H54 (cell line): ENCODE measurements at regions not wholly inside any gene's neighbourhood (a gene's known extent, or its start where the extent isn't known, plus 50 kb on each side); places are given as distances from the start of the nearest gene placed in this dataset.
"Not testable (repeated sequence)": the region's sequence is repeated elsewhere in the genome, so short reads cannot be mapped to it uniquely, and the experiment has no call there.

Source experiments
- DNase-seq: peaks from one replicate; pipeline ENCODE4 v3.0.0; 2011; ENCODE audit warnings: low spot score, mixed read lengths; ENCODE audit not compliant: insufficient read length
- FAIRE-seq: peaks from 3 replicates; lab custom pipeline; 2011; peaks lifted over from hg19 to GRCh38; lab: Jason Lieb, UNC
- POLR2A ChIP-seq: IDR thresholded peaks from 2 replicates; pipeline ENCODE4 v1.6.1; 2011; ENCODE audit warnings: low read depth, mild to moderate bottlenecking, low read length

GRCh38 chrX:84747516-84747915 lies 245.3 kb upstream of the HDX start:
- TF ChIP-seq POLR2A: no peak
- FAIRE-seq (no peak), DNase-seq (no peak)

- DNase-seq (no peak), FAIRE-seq (no peak)
- TF ChIP-seq POLR2A: no peak
Observed at GRCh38 chrX:84748965-84749656, 246.9 kb upstream of the HDX start.

- FAIRE-seq: no peak
- no peak for DNase-seq
Observed at GRCh38 chrX:84760560-84760959, 243.1 kb upstream of the APOOL start.

GRCh38 chrX:84796321-84796720 lies 207.4 kb upstream of the APOOL start:
- DNase-seq (no peak), FAIRE-seq (no peak)
- TF ChIP-seq POLR2A: no peak

More at GRCh38 chrX:84760560-84760959, 243.1 kb upstream of the APOOL start:
- TF ChIP-seq POLR2A: no peak

GRCh38 chrX:84830836-84831235 lies 172.8 kb upstream of the APOOL start:
- no peak for FAIRE-seq
- DNase-seq: no peak
- TF ChIP-seq POLR2A: no peak

GRCh38 chrX:84846541-84846940 lies 157.1 kb upstream of the APOOL start:
- not testable (repeated sequence) for FAIRE-seq, DNase-seq

- DNase-seq, FAIRE-seq: not testable (repeated sequence)
Observed at GRCh38 chrX:84851183-84851582, 152.5 kb upstream of the APOOL start.

GRCh38 chrX:84856791-84857190 lies 146.9 kb upstream of the APOOL start:
- DNase-seq, FAIRE-seq: not testable (repeated sequence)

GRCh38 chrX:84858771-84859170 lies 144.9 kb upstream of the APOOL start:
- FAIRE-seq: not testable (repeated sequence)

GRCh38 chrX:84865113-84865512 lies 138.6 kb upstream of the APOOL start:
- FAIRE-seq (no peak), DNase-seq (no peak)
- no peak for TF ChIP-seq POLR2A

More at GRCh38 chrX:84858771-84859170, 144.9 kb upstream of the APOOL start:
- DNase-seq: not testable (repeated sequence)

- not testable (repeated sequence) for DNase-seq, FAIRE-seq
Observed at GRCh38 chrX:84870281-84870680, 133.4 kb upstream of the APOOL start.

GRCh38 chrX:84872160-84872771 lies 131.4 kb upstream of the APOOL start:
- DNase-seq, FAIRE-seq: not testable (repeated sequence)

GRCh38 chrX:84873176-84873575 lies 130.5 kb upstream of the APOOL start:
- FAIRE-seq (no peak), DNase-seq (no peak)
- TF ChIP-seq POLR2A: no peak

- DNase-seq (no peak), FAIRE-seq (no peak)
- no peak for TF ChIP-seq POLR2A
Observed at GRCh38 chrX:84876876-84877275, 126.8 kb upstream of the APOOL start.

- no peak for FAIRE-seq
- DNase-seq: no peak
- TF ChIP-seq POLR2A: no peak
Observed at GRCh38 chrX:84893897-84894296, 109.8 kb upstream of the APOOL start.
